ENCODE measurements at regions not wholly inside any gene's neighbourhood (a gene's known extent, or its start where the extent isn't known, plus 50 kb on each side); places are given as distances from the start of the nearest gene placed in this dataset.
"Not testable (repeated sequence)": the region's sequence is repeated elsewhere in the genome, so short reads cannot be mapped to it uniquely, and the experiment has no call there.

GRCh38 chr1:146686777-146687366 lies 251.3 kb upstream of the NBPF12 start:
- ATAC-seq (ENCODE audit: insufficient read depth, low read depth); H3K27me3 ChIP-seq (ENCODE audit: insufficient read depth, low read length, poor library complexity); DNase-seq; H3K9me3 ChIP-seq (ENCODE audit: insufficient read depth, low read length, severe bottlenecking); H4K20me1 ChIP-seq (ENCODE audit: insufficient read depth, low read length); H3K79me2 ChIP-seq (ENCODE audit: insufficient read depth, low read length); H3K9ac ChIP-seq (ENCODE audit: low read depth, low read length); H3K27ac ChIP-seq (ENCODE audit: low read length); H3K4me2 ChIP-seq (ENCODE audit: insufficient read depth, low read length); H2AFZ ChIP-seq (ENCODE audit: low read depth, low read length); H3K4me1 ChIP-seq (ENCODE audit: insufficient read depth, low read length); H3K4me3 ChIP-seq (ENCODE audit: low read depth in 1 of 2, low read length in 2 of 2); H3K36me3 ChIP-seq (ENCODE audit: insufficient read depth, low read length): not testable (repeated sequence)

GRCh38 chr1:146683126-146683429 lies 255.0 kb upstream of the NBPF12 start:
- H3K4me1 ChIP-seq (ENCODE audit: insufficient read depth, low read length); H3K79me2 ChIP-seq (ENCODE audit: insufficient read depth, low read length); H3K4me3 ChIP-seq (ENCODE audit: low read depth in 1 of 2, low read length in 2 of 2); H3K36me3 ChIP-seq (ENCODE audit: insufficient read depth, low read length); H3K9me3 ChIP-seq (ENCODE audit: insufficient read depth, low read length, severe bottlenecking); ATAC-seq (ENCODE audit: insufficient read depth, low read depth); H3K9ac ChIP-seq (ENCODE audit: low read depth, low read length); H2AFZ ChIP-seq (ENCODE audit: low read depth, low read length); DNase-seq; H3K27me3 ChIP-seq (ENCODE audit: insufficient read depth, low read length, poor library complexity); H3K4me2 ChIP-seq (ENCODE audit: insufficient read depth, low read length); H3K27ac ChIP-seq (ENCODE audit: low read length); H4K20me1 ChIP-seq (ENCODE audit: insufficient read depth, low read length): not testable (repeated sequence)

GRCh38 chr1:146682227-146683125 lies 255.6 kb upstream of the NBPF12 start:
- DNase-seq; ATAC-seq (ENCODE audit: insufficient read depth, low read depth); H3K79me2 ChIP-seq (ENCODE audit: insufficient read depth, low read length); H3K27me3 ChIP-seq (ENCODE audit: insufficient read depth, low read length, poor library complexity); H3K36me3 ChIP-seq (ENCODE audit: insufficient read depth, low read length); H3K9ac ChIP-seq (ENCODE audit: low read depth, low read length); H3K4me1 ChIP-seq (ENCODE audit: insufficient read depth, low read length); H3K4me2 ChIP-seq (ENCODE audit: insufficient read depth, low read length); H3K27ac ChIP-seq (ENCODE audit: low read length); H3K9me3 ChIP-seq (ENCODE audit: insufficient read depth, low read length, severe bottlenecking); H3K4me3 ChIP-seq (ENCODE audit: low read depth in 1 of 2, low read length in 2 of 2); H4K20me1 ChIP-seq (ENCODE audit: insufficient read depth, low read length); H2AFZ ChIP-seq (ENCODE audit: low read depth, low read length): not testable (repeated sequence)

GRCh38 chr1:146673729-146674299 lies 264.3 kb upstream of the NBPF12 start:
- DNase-seq: peak; percentile 33

GRCh38 chr1:146672608-146673007 lies 265.5 kb upstream of the NBPF12 start:
- H3K4me1 ChIP-seq (ENCODE audit: insufficient read depth, low read length): peaks cover 15% of the 10 kb centered on the region
- not testable (repeated sequence) for H3K79me2 ChIP-seq (ENCODE audit: insufficient read depth, low read length); H3K9me3 ChIP-seq (ENCODE audit: insufficient read depth, low read length, severe bottlenecking); H3K27ac ChIP-seq (ENCODE audit: low read length); ATAC-seq (ENCODE audit: insufficient read depth, low read depth); H3K4me2 ChIP-seq (ENCODE audit: insufficient read depth, low read length); H3K36me3 ChIP-seq (ENCODE audit: insufficient read depth, low read length); DNase-seq; H3K4me3 ChIP-seq (ENCODE audit: low read depth in 1 of 2, low read length in 2 of 2); H4K20me1 ChIP-seq (ENCODE audit: insufficient read depth, low read length); H3K27me3 ChIP-seq (ENCODE audit: insufficient read depth, low read length, poor library complexity); H3K9ac ChIP-seq (ENCODE audit: low read depth, low read length); H2AFZ ChIP-seq (ENCODE audit: low read depth, low read length)

More at GRCh38 chr1:146673729-146674299, 264.3 kb upstream of the NBPF12 start:
- H2AFZ ChIP-seq (ENCODE audit: low read depth, low read length); H3K4me3 ChIP-seq (ENCODE audit: low read depth in 1 of 2, low read length in 2 of 2); H3K9me3 ChIP-seq (ENCODE audit: insufficient read depth, low read length, severe bottlenecking); H3K9ac ChIP-seq (ENCODE audit: low read depth, low read length); H4K20me1 ChIP-seq (ENCODE audit: insufficient read depth, low read length); H3K79me2 ChIP-seq (ENCODE audit: insufficient read depth, low read length); H3K4me2 ChIP-seq (ENCODE audit: insufficient read depth, low read length); H3K27me3 ChIP-seq (ENCODE audit: insufficient read depth, low read length, poor library complexity); H3K36me3 ChIP-seq (ENCODE audit: insufficient read depth, low read length); H3K27ac ChIP-seq (ENCODE audit: low read length): not testable (repeated sequence)
- peaks cover 15% of the 10 kb centered on the region for H3K4me1 ChIP-seq (ENCODE audit: insufficient read depth, low read length)
- peak; percentile 85 for ATAC-seq (ENCODE audit: insufficient read depth, low read depth)

- H3K79me2 ChIP-seq (ENCODE audit: insufficient read depth, low read length); H3K36me3 ChIP-seq (ENCODE audit: insufficient read depth, low read length); ATAC-seq (ENCODE audit: insufficient read depth, low read depth): not testable (repeated sequence)
Observed at GRCh38 chr1:146671588-146671987, 266.5 kb upstream of the NBPF12 start.

GRCh38 chr1:146670832-146671566 lies 267.1 kb upstream of the NBPF12 start:
- ATAC-seq (ENCODE audit: insufficient read depth, low read depth); H3K36me3 ChIP-seq (ENCODE audit: insufficient read depth, low read length); H3K4me3 ChIP-seq (ENCODE audit: low read depth in 1 of 2, low read length in 2 of 2); H3K9me3 ChIP-seq (ENCODE audit: insufficient read depth, low read length, severe bottlenecking); H4K20me1 ChIP-seq (ENCODE audit: insufficient read depth, low read length); H3K79me2 ChIP-seq (ENCODE audit: insufficient read depth, low read length); H2AFZ ChIP-seq (ENCODE audit: low read depth, low read length); H3K27me3 ChIP-seq (ENCODE audit: insufficient read depth, low read length, poor library complexity); H3K4me2 ChIP-seq (ENCODE audit: insufficient read depth, low read length); H3K9ac ChIP-seq (ENCODE audit: low read depth, low read length); DNase-seq; H3K27ac ChIP-seq (ENCODE audit: low read length): not testable (repeated sequence)
- H3K4me1 ChIP-seq (ENCODE audit: insufficient read depth, low read length): peaks cover 20% of the 10 kb centered on the region

More at GRCh38 chr1:146671588-146671987, 266.5 kb upstream of the NBPF12 start:
- H3K27me3 ChIP-seq (ENCODE audit: insufficient read depth, low read length, poor library complexity); DNase-seq; H3K9ac ChIP-seq (ENCODE audit: low read depth, low read length); H2AFZ ChIP-seq (ENCODE audit: low read depth, low read length); H3K9me3 ChIP-seq (ENCODE audit: insufficient read depth, low read length, severe bottlenecking); H3K27ac ChIP-seq (ENCODE audit: low read length); H4K20me1 ChIP-seq (ENCODE audit: insufficient read depth, low read length); H3K4me2 ChIP-seq (ENCODE audit: insufficient read depth, low read length); H3K4me3 ChIP-seq (ENCODE audit: low read depth in 1 of 2, low read length in 2 of 2): not testable (repeated sequence)
- H3K4me1 ChIP-seq (ENCODE audit: insufficient read depth, low read length): peaks cover 19% of the 10 kb centered on the region
